Uterus (tissue), 2 donors: ENCODE measurements at regions not wholly inside any gene's neighbourhood (a gene's known extent, or its start where the extent isn't known, plus 50 kb on each side); places are given as distances from the start of the nearest gene placed in this dataset.

Experiments
- CTCF ChIP-seq, 4 experiments: fragments of 200-600 bp in 2 of 4; fragments of 450-650 bp in 2 of 4; sonication (generic) in 2 of 4; IDR thresholded peaks; one replicate each; pipeline ENCODE4 v1.5.1; 2016 to 2019; ENCODE audit warnings: antibody characterized with exemption in 4 of 4, mild to moderate bottlenecking in 2 of 4, moderate library complexity in 1 of 4
- POLR2A ChIP-seq, 2 donors: fragments of 450-650 bp; IDR thresholded peaks; one replicate each; pipeline ENCODE4 v1.6.1; 2016; ENCODE audit warnings: antibody characterized with exemption in 2 of 2, mild to moderate bottlenecking in 1 of 2, moderate library complexity in 1 of 2

DNA sequence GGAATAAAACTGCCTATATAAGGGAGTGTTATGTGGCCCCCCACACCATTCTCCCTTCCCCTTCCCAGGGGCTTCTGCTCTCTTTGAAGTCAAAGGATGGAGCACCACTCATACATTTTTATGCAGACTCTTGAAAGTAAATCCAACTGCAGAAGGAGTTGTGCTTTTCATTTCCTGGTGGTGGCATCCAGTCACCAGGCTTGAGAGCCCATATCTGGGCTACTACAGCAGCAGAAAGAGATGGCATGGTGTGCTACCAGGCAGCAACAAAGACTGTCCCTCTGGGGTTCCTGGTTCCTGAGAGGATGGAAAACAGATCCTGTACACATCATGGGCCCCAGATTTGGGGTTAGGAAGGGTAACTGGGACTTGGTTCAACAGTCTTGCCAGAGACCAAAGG, 226.4 kb downstream of the CLIC5 start:
- TF ChIP-seq POLR2A (IDR thresholded peaks at IDR 0.05) (no peak), CTCF (IDR thresholded peaks at IDR 0.05) (no peak)
